ENCODE measurements at regions not wholly inside any gene's neighbourhood (a gene's known extent, or its start where the extent isn't known, plus 50 kb on each side); places are given as distances from the start of the nearest gene placed in this dataset.

GRCh38 chr2:221943076-221943810 lies 355.6 kb downstream of the PAX3 start:
- WGBS, 2 donors, result 33 to 40% methylated on average over 2 of the region's 2 CpGs
- Histone ChIP-seq H3K27me3 (ENCODE audit: control insufficient read depth in 1 of 2, insufficient read depth in 2 of 2, low read length in 1 of 2) (no peaks in the 10 kb centered on the region), H3K4me3 (ENCODE audit: low read length in 2 of 2) (no peak overlapping the region), H3K36me3 (ENCODE audit: control insufficient read depth in 1 of 2, insufficient read depth in 2 of 2, low read length in 1 of 2) (no peaks in the 10 kb centered on the region), H3K27ac (ENCODE audit: low read depth in 1 of 2, low read length in 2 of 2) (peak overlapping the region in 1 of 2 donors; percentile 8), H3K4me1 (ENCODE audit: control insufficient read depth in 1 of 2, insufficient read depth in 2 of 2, low read length in 2 of 2) (no peaks in the 10 kb centered on the region), H3K9me3 (ENCODE audit: control insufficient read depth, low read length) (peaks cover 1% of the 10 kb centered on the region)
- DNase-seq (peak in 1 of 2 donors; percentile 45), ATAC-seq (ENCODE audit: low FRiP score) (peak; percentile 72)
- intact Hi-C loops (cut with DNase I), result no loop called here

GRCh38 chr2:221931251-221931991 lies 359.3 kb upstream of the EPHA4 start:
- 77 to 80% methylated on average over 6 of the region's 6 CpGs for WGBS, 2 donors
- H3K9me3 ChIP-seq (ENCODE audit: control insufficient read depth, low read length), result no peaks in the 10 kb centered on the region
- no peak overlapping the region for H3K4me3 ChIP-seq (ENCODE audit: low read length in 2 of 2)
- H3K27ac ChIP-seq (ENCODE audit: low read depth in 1 of 2, low read length in 2 of 2), result no peak overlapping the region
- DNase-seq, result no peak
- H3K36me3 ChIP-seq (ENCODE audit: control insufficient read depth in 1 of 2, insufficient read depth in 2 of 2, low read length in 1 of 2), result no peaks in the 10 kb centered on the region
- ATAC-seq (ENCODE audit: low FRiP score), result no peak
- intact Hi-C loops (cut with DNase I), result no loop called here
- no peaks in the 10 kb centered on the region for H3K4me1 ChIP-seq (ENCODE audit: control insufficient read depth in 1 of 2, insufficient read depth in 2 of 2, low read length in 2 of 2)
- H3K27me3 ChIP-seq (ENCODE audit: control insufficient read depth in 1 of 2, insufficient read depth in 2 of 2, low read length in 1 of 2), result no peaks in the 10 kb centered on the region

GRCh38 chr2:221929259-221929658 lies 357.2 kb upstream of the EPHA4 start:
- H3K36me3 ChIP-seq (ENCODE audit: control insufficient read depth in 1 of 2, insufficient read depth in 2 of 2, low read length in 1 of 2), result no peaks in the 10 kb centered on the region
- DNase-seq (no peak), ATAC-seq (ENCODE audit: low FRiP score) (no peak)
- WGBS, 2 donors, result 14 to 18% methylated on average over 1 of the region's 1 CpG
- H3K4me1 ChIP-seq (ENCODE audit: control insufficient read depth in 1 of 2, insufficient read depth in 2 of 2, low read length in 2 of 2), result no peaks in the 10 kb centered on the region
- H3K9me3 ChIP-seq (ENCODE audit: control insufficient read depth, low read length), result no peaks in the 10 kb centered on the region
- intact Hi-C loops (cut with DNase I), result no loop called here
- no peak overlapping the region for H3K27ac ChIP-seq (ENCODE audit: low read depth in 1 of 2, low read length in 2 of 2)
- no peak overlapping the region for H3K4me3 ChIP-seq (ENCODE audit: low read length in 2 of 2)
- no peaks in the 10 kb centered on the region for H3K27me3 ChIP-seq (ENCODE audit: control insufficient read depth in 1 of 2, insufficient read depth in 2 of 2, low read length in 1 of 2)

GRCh38 chr2:221926327-221926726 lies 354.2 kb upstream of the EPHA4 start:
- Histone ChIP-seq H3K27ac (ENCODE audit: low read depth in 1 of 2, low read length in 2 of 2) (no peak overlapping the region), H3K4me1 (ENCODE audit: control insufficient read depth in 1 of 2, insufficient read depth in 2 of 2, low read length in 2 of 2) (no peaks in the 10 kb centered on the region), H3K36me3 (ENCODE audit: control insufficient read depth in 1 of 2, insufficient read depth in 2 of 2, low read length in 1 of 2) (no peaks in the 10 kb centered on the region), H3K9me3 (ENCODE audit: control insufficient read depth, low read length) (no peaks in the 10 kb centered on the region), H3K4me3 (ENCODE audit: low read length in 2 of 2) (no peak overlapping the region), H3K27me3 (ENCODE audit: control insufficient read depth in 1 of 2, insufficient read depth in 2 of 2, low read length in 1 of 2) (peaks cover 1 to 3% of the 10 kb centered on the region in 2 donors)
- no peak for DNase-seq
- 65 to 77% methylated on average over 2 of the region's 2 CpGs for WGBS, 2 donors
- intact Hi-C loops (cut with DNase I), result no loop called here
- no peak for ATAC-seq (ENCODE audit: low FRiP score)

- Histone ChIP-seq H3K36me3 (ENCODE audit: control insufficient read depth in 1 of 2, insufficient read depth in 2 of 2, low read length in 1 of 2) (no peaks in the 10 kb centered on the region), H3K4me1 (ENCODE audit: control insufficient read depth in 1 of 2, insufficient read depth in 2 of 2, low read length in 2 of 2) (no peaks in the 10 kb centered on the region), H3K4me3 (ENCODE audit: low read length in 2 of 2) (no peak overlapping the region), H3K27ac (ENCODE audit: low read depth in 1 of 2, low read length in 2 of 2) (no peak overlapping the region), H3K9me3 (ENCODE audit: control insufficient read depth, low read length) (no peaks in the 10 kb centered on the region), H3K27me3 (ENCODE audit: control insufficient read depth in 1 of 2, insufficient read depth in 2 of 2, low read length in 1 of 2) (peaks cover 1 to 3% of the 10 kb centered on the region in 2 donors)
- intact Hi-C loops (cut with DNase I), result no loop called here
- no peak for DNase-seq
- ATAC-seq (ENCODE audit: low FRiP score), result no peak
Observed at GRCh38 chr2:221924576-221924975, 352.5 kb upstream of the EPHA4 start.

GRCh38 chr2:221915926-221916325 lies 343.8 kb upstream of the EPHA4 start:
- Histone ChIP-seq H3K9me3 (ENCODE audit: control insufficient read depth, low read length) (no peaks in the 10 kb centered on the region), H3K27ac (ENCODE audit: low read depth in 1 of 2, low read length in 2 of 2) (no peak overlapping the region), H3K27me3 (ENCODE audit: control insufficient read depth in 1 of 2, insufficient read depth in 2 of 2, low read length in 1 of 2) (no peaks in the 10 kb centered on the region), H3K4me3 (ENCODE audit: low read length in 2 of 2) (no peak overlapping the region), H3K4me1 (ENCODE audit: control insufficient read depth in 1 of 2, insufficient read depth in 2 of 2, low read length in 2 of 2) (no peaks in the 10 kb centered on the region), H3K36me3 (ENCODE audit: control insufficient read depth in 1 of 2, insufficient read depth in 2 of 2, low read length in 1 of 2) (no peaks in the 10 kb centered on the region)
- WGBS, 2 donors, result 87 to 92% methylated on average over 2 of the region's 2 CpGs
- DNase-seq, result no peak
- ATAC-seq (ENCODE audit: low FRiP score), result no peak
- intact Hi-C loops (cut with DNase I), result no loop called here

- WGBS, 2 donors, result 30 to 36% methylated on average over 3 of the region's 3 CpGs
- no peaks in the 10 kb centered on the region for H3K9me3 ChIP-seq (ENCODE audit: control insufficient read depth, low read length)
Observed at GRCh38 chr2:221914334-221914880, 342.3 kb upstream of the EPHA4 start.

GRCh38 chr2:221911890-221912289 lies 339.8 kb upstream of the EPHA4 start:
- Histone ChIP-seq H3K9me3 (ENCODE audit: control insufficient read depth, low read length) (no peaks in the 10 kb centered on the region), H3K27ac (ENCODE audit: low read depth in 1 of 2, low read length in 2 of 2) (no peak overlapping the region), H3K27me3 (ENCODE audit: control insufficient read depth in 1 of 2, insufficient read depth in 2 of 2, low read length in 1 of 2) (no peaks in the 10 kb centered on the region), H3K4me1 (ENCODE audit: control insufficient read depth in 1 of 2, insufficient read depth in 2 of 2, low read length in 2 of 2) (no peaks in the 10 kb centered on the region), H3K36me3 (ENCODE audit: control insufficient read depth in 1 of 2, insufficient read depth in 2 of 2, low read length in 1 of 2) (no peaks in the 10 kb centered on the region), H3K4me3 (ENCODE audit: low read length in 2 of 2) (no peak overlapping the region)
- no peak for DNase-seq
- intact Hi-C loops (cut with DNase I), result no loop called here
- ATAC-seq (ENCODE audit: low FRiP score), result no peak
- 87 to 100% methylated on average over 1 of the region's 1 CpG for WGBS, 2 donors

More at GRCh38 chr2:221914334-221914880, 342.3 kb upstream of the EPHA4 start:
- H3K27me3 ChIP-seq (ENCODE audit: control insufficient read depth in 1 of 2, insufficient read depth in 2 of 2, low read length in 1 of 2), result no peaks in the 10 kb centered on the region
- H3K4me1 ChIP-seq (ENCODE audit: control insufficient read depth in 1 of 2, insufficient read depth in 2 of 2, low read length in 2 of 2), result no peaks in the 10 kb centered on the region
- H3K4me3 ChIP-seq (ENCODE audit: low read length in 2 of 2), result no peak overlapping the region
- DNase-seq (no peak), ATAC-seq (ENCODE audit: low FRiP score) (no peak)
- H3K36me3 ChIP-seq (ENCODE audit: control insufficient read depth in 1 of 2, insufficient read depth in 2 of 2, low read length in 1 of 2), result no peaks in the 10 kb centered on the region
- H3K27ac ChIP-seq (ENCODE audit: low read depth in 1 of 2, low read length in 2 of 2), result no peak overlapping the region
- intact Hi-C loops (cut with DNase I), result no loop called here

GRCh38 chr2:221911321-221911720 lies 339.2 kb upstream of the EPHA4 start:
- no peaks in the 10 kb centered on the region for H3K4me1 ChIP-seq (ENCODE audit: control insufficient read depth in 1 of 2, insufficient read depth in 2 of 2, low read length in 2 of 2)
- DNase-seq, result no peak
- H3K36me3 ChIP-seq (ENCODE audit: control insufficient read depth in 1 of 2, insufficient read depth in 2 of 2, low read length in 1 of 2), result no peaks in the 10 kb centered on the region
- ATAC-seq (ENCODE audit: low FRiP score), result no peak
- H3K9me3 ChIP-seq (ENCODE audit: control insufficient read depth, low read length), result no peaks in the 10 kb centered on the region
- H3K27me3 ChIP-seq (ENCODE audit: control insufficient read depth in 1 of 2, insufficient read depth in 2 of 2, low read length in 1 of 2), result no peaks in the 10 kb centered on the region
- no peak overlapping the region for H3K27ac ChIP-seq (ENCODE audit: low read depth in 1 of 2, low read length in 2 of 2)
- no peak overlapping the region for H3K4me3 ChIP-seq (ENCODE audit: low read length in 2 of 2)
- WGBS, 2 donors, result 94 to 95% methylated on average over 4 of the region's 4 CpGs
- intact Hi-C loops (cut with DNase I), result no loop called here
